Inferior parietal cortex (tissue), 1 donor: ENCODE measurements at regions not wholly inside any gene's neighbourhood (a gene's known extent, or its start where the extent isn't known, plus 50 kb on each side); places are given as distances from the start of the nearest gene placed in this dataset.
A peak's percentile ranks its signal among the peaks of the same experiment; 100 is the strongest.

Experiments
- DNase-seq: peaks from one replicate; pipeline ENCODE4 v3.0.0-alpha.2; 2016; ENCODE audit errors: extremely low spot score

DNA sequence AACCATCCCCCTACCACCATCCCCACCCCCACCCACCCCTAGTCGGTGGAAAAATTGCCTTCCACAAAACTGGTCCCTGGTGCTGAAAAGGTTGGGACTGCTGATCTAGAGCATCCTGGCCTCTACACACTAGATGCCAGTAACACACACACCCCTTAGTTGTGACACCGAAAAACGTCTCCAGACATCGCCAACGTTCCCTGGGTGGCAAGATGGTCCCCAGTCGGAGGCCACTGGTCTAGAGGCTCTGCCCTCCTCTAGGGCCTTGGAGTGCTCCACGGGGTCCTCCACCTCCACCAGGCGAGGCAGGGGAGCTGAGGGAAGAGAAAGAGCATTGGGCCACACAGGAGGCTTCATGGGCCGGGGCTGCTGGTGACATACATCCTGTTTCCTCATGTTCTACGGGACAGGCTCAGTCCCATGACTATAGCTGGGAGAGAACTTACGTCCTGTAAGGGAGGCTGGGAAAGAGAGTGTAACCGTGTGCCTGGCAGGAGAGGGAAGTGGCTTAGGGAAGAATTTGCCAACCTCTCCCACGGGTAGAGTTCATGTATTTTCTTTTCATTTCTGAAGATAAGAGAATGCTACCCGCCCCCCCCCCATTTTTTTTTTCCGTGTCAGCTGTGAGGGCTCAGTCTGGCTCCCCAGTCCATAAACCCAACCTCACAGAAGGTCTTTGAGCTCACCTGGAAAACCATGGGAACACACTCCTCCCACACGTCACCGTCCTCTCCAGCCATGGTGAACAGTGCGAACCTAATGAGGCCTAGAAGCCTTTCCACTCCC, 132.7 kb upstream of the MYCN start:
- no peak for DNase-seq

DNA sequence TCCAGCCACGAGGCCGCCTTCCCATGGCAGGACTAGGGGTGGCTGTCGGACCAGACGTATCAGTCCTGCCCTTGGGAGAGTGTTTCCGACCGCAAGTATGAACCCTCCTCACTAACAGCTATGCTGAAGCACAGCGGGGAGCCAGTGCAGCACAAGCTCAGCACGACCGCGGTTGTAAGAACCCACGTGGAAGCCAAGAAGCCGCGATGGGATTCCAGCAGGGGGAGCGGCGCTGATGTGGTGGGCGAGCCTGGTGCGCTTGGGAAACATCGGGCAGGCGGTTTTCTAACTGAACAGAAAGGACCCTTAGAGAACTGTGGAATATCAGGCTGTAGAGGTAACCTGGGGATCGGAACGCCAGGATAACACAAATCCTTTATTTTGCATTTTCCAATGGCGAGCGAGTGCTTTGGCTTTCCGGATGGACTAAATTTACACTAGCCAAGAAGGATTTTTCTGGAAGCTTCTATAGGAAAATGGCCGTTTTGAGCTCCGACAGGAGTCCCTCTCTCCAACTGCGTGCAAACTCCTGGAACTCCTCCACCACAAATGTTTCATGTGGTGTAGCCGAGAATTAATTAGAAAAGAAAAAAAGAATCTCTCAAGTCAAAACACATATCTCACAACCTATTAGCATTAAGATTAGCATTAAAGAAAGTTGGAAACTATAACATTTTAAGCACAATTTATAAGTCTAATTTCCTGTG, 132.0 kb upstream of the MYCN start:
- no peak for DNase-seq

DNA sequence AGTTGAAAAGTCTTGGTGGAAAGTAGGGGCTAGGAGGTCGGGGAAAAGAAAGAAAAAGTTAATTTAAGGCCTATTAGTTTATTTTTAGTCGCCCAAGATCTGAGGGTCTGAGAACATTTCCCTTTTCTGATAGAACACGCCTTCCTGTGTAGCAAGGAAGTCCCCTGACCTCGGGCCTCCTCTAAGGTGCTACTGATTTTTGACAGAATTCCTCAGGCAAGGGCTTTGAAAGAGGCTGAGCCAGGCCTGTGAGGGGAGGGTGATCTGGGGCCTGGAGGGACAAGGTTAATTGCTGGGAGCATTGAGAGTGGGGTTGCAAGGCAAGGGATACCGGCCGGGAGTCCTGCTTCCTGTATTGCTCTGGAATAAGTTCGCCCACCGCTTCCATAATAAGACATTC, 131.4 kb upstream of the MYCN start:
- DNase-seq, result no peak

DNA sequence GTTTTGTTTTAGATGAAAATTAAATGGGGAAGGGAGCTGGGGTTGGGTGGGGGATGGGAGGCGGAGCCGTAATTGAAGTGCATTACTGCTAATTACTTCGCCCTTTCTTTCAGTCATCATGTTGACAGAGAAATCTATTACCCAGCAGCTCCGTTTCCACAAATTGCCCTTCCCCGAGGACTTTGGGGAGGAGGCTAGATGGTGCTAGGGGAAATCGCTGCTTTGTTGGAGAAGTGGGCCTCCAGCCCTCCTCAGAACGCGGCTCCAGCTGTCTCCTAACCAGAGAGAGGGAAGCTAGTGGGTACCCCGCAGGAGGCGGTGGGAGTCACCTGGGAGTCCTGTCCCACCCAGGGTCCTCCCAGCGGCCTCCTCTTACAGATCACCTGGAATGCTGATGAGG, 130.9 kb upstream of the MYCN start:
- no peak for DNase-seq

DNA sequence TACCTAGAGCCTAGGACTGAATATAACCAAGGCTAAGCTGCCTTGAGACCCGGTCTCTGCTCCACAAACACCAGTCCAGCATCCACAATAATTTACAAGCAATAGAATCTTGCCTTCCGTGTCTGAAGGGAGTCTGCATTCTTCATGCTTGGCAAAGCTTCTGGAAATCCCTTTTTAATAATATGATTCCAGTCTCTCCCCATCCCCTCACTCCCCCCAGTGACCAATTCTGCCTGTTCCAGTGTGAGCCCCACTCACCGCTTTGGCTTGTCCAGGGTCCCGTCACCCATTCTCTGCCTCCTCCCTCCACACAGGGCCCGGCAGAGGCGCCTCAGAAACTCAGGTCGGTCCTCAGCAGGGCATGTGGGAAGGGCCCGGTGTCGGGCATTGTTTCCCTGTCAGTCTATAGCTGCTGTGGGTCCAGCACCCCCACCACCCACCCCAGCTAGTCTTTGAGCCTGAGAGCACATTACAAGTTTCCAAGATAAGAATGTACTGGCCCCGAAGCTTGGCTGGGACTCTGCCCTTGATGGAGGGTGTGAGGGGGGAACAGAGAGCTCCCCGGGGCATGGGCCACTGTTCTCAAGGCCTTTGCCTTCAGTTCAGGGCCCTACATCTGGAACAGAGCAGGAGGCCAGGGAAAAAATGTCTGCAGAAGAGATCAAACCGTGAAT, 129.7 kb upstream of the MYCN start:
- DNase-seq, result no peak

DNA sequence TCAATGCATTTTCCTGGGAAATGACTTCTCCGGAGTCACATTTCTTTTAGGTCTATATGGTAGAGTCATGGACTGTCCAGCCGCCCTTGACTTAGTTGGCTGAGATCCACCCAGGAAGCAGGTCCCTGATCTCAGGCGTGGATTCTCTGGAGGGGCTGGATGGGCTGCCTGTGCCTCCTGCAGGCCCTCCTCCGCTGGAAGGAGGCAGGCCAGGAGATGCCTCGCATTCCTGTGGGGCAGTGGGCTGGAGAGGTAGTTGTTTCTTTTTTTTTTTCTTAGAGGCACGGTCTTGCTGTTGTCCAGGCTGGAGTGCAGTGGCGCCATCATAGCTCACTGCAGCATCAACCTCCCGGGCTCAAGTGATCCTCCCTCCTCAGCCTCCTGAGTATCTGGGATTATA, 129.0 kb upstream of the MYCN start:
- no peak for DNase-seq

DNA sequence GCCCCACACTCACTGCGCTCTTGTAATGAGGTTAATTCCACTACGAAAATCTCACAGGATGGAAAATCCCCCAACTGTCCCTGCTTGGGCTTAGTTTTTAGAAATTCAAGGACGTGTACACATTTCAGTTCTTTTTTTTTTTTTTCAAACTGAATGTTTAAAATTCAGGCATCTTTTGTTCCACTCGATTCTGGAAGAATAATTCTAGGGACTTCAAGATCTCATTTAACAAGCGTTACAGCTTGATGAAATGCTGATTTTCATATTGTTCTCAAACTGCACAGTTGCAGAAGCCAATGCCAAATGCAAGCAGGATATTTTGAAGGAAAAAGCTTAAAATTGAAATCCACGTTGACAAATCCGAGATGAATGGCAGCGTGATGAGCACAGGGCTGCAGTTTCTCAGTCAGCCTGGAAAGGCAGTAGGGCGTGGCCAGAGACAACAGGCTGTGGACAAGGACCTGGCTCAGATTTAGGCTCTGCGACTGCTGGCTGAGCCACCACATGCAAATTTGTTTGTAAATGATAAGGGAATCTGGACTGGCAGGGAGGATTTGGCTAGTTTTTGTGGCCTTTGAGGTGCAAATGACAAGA, 128.1 kb upstream of the MYCN start:
- peak; percentile 23 for DNase-seq

DNA sequence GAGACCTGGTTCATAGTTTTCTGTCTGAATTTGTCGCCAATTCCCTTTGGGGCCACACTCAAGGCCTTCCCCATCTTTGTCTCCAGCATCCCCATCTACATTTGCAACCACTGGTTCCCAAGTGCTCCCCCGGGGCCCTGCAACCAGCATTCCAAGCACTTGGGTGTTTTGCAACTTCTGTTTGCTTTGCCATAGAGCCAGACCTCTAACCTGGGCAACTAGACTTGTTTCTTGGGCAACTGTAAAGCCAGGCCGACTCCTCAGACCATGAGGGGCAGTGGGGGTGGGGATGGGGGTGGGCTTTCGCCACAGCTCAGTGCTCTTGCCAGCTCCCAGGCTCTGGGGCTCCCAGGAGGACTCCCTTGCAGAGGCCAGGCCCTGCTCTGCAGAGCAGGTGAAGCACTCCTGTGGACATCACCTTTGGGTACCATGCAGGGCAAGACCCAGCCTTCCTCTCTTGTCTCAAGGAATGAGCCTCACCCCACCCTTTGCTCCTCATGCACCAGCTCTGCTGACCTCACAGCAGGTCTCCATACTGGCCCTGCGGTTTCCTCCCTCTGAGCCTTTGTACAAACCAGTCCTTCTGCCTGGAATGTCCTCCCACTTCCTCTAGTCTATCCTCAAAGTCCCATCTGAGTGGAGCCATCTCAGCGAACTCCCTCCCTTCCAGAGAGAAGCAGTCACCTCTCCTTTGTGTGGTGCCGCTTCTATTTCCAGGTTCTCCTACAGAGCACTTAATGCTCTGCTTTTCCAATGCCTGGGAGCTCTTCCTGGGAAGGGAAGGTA, 126.7 kb upstream of the MYCN start:
- no peak for DNase-seq

DNA sequence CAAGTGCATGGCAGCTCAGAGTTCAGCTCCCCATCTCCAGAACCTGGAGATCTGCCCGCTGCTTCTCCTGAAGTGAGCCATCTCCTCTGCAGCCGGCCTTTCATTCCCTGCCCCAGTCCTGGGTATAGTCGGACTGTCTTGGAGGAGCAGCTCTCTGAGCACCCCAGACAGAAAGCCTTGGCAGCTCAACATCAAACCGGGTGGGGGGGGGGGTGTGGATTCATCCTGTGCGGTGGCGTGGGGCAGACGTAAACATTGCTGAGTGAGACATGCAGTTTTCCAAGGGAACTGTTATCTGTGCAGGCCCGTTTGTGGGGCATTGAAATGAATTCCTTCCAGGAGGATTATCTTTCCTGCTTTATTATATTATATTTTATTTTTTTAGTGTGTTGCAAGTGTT, 125.9 kb upstream of the MYCN start:
- no peak for DNase-seq

DNA sequence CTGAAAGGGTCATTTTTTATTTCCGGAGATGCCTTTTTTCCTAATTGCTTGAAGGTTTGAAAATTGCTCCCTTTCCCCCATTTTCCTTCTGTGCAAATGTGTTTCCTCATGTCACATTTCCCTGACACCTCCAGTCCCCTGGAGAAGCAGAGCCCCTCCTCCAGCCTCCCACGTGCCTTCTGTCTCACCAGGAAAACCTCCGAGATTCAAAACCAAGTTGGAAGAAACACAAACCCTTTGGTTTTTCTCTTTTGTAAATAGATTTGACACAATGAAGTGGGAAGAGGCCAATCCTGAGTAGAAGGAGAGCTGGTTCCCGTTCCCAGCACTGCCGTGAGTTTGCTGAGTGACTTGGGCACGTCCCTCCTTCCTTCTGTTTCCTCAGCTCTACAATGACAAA, 125.4 kb upstream of the MYCN start:
- peak; percentile 45 for DNase-seq

DNA sequence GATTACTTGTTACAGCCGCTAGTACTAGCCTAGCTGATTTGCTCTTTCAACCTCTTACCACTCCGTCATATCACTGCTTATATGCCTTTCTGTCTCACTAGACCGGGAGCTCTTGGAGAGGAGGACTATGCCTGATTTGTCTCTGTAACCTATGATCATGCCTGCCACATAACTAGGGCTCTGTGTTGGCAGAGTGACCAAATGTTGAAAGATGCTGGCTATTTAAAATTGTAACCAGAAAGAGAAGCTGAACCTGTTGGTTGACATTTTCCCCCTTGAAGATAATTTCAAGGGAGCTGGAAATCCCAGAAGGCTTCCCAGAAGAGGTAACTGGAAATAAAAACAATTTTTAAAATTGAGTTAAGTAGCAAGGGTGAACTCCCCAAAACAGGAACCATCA, 124.1 kb upstream of the MYCN start:
- DNase-seq, result no peak

DNA sequence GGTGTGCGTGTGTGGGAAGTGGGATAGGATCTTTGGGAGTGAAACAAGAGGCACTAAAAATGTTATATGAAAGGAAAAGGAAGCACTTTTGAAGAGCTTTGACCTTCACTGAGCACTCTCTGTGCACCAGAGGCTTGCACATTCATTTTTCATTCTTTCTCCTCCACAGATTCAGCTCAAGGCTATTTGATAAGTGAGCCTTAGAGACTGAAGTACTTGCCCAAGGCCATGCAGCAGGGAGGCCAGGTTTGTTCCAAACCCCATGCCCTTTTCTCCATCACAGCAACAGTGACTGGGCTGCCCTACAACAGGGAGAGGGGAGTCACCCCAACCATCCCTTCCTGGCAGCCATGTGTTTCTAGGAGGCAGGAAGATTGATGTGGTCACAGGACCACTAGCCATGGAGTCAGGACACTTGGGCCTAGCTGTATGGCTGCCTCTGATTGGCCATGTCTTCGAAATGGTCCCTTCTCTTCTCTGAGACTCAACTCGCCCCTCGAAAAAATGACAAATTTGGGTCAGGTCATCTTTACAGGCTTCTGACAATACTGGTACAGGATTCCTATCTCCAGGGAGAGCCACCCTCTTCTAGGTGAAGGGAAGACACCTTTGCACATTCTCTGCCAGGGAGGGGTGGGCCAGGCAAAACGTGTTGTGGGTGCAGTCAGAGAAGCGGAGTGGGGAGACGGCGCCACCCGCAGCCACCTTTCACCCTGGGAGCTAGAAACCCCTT, 123.5 kb upstream of the MYCN start:
- no peak for DNase-seq

DNA sequence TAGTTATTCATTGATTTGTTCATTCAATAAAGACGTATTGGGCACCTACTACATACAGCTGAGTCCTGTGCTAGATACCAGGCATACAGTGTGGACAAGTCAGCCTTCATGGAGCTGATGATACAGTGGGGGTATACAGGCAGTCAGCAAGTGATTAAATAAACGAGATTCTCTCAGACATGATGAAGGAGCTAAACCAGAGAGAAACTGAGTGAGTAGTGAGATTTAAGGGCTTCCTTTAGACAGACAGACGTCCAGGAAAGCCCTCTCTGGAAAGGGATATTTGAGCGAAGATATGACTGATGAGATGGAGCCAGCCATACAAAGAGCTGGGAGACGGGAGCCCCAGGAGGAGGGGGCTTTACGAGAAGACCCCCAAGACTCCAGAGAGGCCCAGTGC, 122.6 kb upstream of the MYCN start:
- no peak for DNase-seq

DNA sequence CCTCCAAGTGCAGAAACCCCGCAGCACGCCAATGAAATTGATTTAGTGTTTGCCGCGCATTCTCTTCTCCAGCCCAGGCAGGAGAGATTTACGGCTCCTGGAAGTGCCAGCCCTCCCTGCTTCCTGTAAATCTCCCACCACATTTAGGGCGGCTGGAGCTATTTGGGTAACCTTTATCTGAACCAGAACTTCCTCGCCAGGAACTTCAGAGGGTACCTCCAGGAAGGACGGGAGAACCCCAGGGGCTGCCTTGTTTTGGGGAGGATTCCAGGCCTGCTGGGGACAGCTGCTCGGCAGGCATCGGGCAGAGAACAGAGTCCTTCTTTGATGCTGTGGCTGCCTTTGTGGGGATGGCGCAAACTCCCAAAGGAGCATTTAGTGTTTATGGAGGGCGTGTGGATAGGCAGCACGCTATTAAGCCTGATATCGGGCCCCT, 122.0 kb upstream of the MYCN start:
- no peak for DNase-seq

DNA sequence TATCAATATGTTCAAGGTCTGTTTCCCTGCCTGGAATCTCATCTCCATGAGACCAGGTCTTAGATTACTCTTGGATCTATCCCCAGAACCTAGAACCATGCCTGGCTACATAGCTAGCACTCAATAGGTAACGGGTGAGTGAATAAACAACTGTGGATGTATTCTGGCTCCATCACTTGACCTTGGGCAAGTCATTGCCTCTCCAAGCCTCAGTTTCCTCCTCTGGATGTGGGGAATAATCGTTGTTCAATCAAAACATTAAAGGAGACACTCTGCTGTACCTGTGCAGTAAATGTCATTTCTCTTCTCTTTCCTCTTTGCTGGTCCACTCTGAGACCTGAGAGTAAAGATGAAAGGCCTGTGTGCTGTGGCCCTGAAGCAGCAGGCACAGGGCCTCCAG, 121.5 kb upstream of the MYCN start:
- no peak for DNase-seq

DNA sequence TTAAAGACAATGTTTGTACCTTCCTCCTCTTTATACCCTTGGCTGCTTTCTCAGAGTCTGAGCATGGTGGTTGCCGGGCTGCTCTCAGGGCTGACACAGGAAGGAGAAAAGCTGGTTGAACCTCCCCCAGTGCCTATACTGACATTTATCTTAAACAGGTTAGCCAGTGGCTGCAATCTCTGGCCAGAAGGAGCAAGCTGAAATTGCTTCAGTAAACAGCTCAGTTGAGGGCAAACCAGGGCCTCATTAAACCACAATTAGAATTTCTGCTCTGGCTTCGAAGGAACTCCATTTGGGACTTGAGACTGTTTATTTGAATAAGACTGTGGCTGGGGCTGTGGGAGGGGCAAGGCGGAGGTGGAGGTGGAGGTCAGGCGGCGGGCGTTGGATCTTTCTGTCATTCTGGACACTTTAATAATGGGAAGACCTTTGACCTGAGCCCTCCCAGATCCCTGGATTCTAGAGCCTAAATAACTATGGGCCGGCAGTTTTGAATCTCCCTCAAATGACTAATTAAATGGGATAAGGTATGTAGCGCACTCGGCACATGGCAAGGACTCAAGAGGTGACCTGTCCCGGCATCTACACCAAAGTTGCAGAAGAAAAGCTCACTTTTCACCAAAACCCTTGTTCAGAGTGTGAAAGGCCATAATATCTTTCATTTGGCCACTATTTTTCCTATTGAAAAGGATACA, 120.6 kb upstream of the MYCN start:
- no peak for DNase-seq

DNA sequence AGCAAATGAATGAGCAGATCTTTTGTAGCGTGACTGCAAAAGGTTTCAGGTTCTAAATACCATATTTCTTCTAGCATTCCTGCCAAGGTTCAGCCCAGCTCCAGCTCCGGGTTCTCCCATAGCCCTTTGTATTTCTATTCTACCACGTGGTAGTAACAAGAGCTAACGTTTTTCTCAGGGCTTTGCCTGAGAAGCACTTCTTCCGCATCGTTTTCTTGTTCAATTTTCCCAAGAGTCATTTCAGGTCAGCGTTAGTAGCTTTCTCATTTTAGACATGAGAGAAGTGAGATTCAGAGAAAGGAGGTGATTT, 120.1 kb upstream of the MYCN start:
- no peak for DNase-seq

DNA sequence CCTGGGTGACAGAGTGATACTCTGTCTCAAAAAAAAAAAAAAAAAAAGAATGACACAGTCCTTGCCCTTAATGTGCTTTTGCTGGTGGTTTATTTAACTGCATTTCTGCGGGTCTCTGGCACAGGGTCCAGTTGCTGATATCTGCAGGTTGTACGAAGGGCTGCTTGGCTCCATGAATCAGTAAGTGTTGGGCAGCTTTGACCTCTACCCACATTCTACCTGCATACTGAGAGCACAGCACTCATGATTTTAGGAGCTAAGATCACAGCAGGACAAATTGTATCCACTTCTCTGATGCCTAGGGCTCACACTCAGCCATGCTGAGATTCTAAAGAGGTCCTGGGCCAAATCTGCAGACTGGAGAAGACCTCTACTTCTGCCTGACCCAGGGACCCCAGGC, 119.4 kb upstream of the MYCN start:
- DNase-seq, result no peak

DNA sequence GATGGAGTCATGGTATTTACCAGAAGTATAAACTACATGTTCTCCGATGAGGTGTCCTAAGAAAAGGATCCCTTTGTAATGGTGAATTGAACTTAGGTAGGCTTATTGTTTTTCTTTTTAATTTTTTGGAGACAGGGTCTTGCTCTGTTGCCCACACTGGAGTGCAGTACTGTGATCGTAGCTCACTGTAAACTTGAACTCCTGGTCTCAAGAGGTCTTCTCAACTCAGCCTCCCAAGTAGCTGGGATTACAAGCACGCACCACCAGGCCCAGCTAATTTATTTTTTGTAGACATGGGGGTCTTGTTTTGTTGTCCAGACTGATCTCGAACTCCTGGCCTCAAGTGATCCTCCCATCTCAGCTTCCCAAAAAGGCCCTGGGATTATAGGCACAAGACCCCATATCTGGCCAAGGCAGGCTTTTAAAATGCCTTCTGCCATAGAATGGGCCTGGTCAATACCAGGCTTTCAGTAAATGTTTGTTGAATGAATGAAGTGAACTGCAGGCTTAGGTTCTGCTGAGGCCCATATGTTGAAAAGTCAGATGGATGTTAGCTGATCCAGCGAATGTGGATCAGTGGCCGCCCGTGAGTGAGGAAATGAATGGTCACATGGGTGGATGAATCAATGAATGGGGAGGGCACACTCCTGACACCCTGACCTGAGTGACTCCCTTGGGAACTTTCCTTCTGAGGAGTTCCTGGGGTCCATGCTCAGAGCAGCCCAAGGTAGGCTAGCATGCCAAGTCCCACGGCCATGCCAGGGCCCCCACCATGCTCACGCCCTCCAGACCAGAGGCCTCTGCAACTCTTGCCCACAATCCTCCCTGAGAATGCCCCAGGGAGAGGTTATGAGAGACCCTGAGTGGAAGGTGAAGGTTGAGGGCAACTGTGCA, 118.0 kb upstream of the MYCN start:
- no peak for DNase-seq
